ENCODE measurements at regions not wholly inside any gene's neighbourhood (a gene's known extent, or its start where the extent isn't known, plus 50 kb on each side); places are given as distances from the start of the nearest gene placed in this dataset.
"Not testable (repeated sequence)": the region's sequence is repeated elsewhere in the genome, so short reads cannot be mapped to it uniquely, and the experiment has no call there.

- ATAC-seq (no peak), DNase-seq (no peak)
- ChIA-PET CTCF (no interaction called here), POLR2A (no interaction called here)
- H3K27ac Mint-ChIP-seq: no peak overlapping the region
- H3K9me3 Mint-ChIP-seq (ENCODE audit: insufficient read depth): peaks cover 14% of the 10 kb centered on the region
- no peaks in the 10 kb centered on the region for H3K4me1 Mint-ChIP-seq (ENCODE audit: low read depth)
- H3K4me3 Mint-ChIP-seq: no peak overlapping the region
- H3K36me3 Mint-ChIP-seq (ENCODE audit: low read depth): no peaks in the 10 kb centered on the region
- no peaks in the 10 kb centered on the region for H3K27me3 Mint-ChIP-seq (ENCODE audit: low read depth)
These were observed 197.5 kb downstream of the PTN start for GRCh38 chr7:137146012-137146455.

DNA sequence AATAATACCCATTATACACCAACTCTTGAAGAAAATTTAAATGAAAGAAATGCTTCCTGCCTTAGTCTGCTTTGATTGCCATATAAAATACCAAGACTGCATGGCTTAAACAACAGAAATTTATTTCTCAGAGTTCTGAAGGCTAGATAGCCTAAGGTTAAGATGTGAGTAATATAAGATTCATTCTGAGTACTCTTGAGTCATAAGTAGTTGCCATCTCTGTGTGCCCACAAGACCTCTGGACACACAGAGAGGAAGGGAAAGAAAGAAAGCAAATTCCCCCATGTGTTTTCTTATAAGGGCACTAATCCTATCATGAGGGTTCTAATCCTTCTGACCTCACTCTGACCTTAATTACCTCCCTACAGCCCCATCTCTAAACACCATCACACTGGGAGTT, 201.2 kb downstream of the PTN start:
- CTCF ChIA-PET: no interaction called here
- ATAC-seq (no peak), DNase-seq (no peak)
- POLR2A ChIA-PET: no interaction called here
- H3K4me3 Mint-ChIP-seq: no peak overlapping the region
- H3K27ac Mint-ChIP-seq: no peak overlapping the region
- no peaks in the 10 kb centered on the region for H3K27me3 Mint-ChIP-seq (ENCODE audit: low read depth)
- H3K36me3 Mint-ChIP-seq (ENCODE audit: low read depth): no peaks in the 10 kb centered on the region
- peaks cover 22% of the 10 kb centered on the region for H3K9me3 Mint-ChIP-seq (ENCODE audit: insufficient read depth)
- no peaks in the 10 kb centered on the region for H3K4me1 Mint-ChIP-seq (ENCODE audit: low read depth)

DNA sequence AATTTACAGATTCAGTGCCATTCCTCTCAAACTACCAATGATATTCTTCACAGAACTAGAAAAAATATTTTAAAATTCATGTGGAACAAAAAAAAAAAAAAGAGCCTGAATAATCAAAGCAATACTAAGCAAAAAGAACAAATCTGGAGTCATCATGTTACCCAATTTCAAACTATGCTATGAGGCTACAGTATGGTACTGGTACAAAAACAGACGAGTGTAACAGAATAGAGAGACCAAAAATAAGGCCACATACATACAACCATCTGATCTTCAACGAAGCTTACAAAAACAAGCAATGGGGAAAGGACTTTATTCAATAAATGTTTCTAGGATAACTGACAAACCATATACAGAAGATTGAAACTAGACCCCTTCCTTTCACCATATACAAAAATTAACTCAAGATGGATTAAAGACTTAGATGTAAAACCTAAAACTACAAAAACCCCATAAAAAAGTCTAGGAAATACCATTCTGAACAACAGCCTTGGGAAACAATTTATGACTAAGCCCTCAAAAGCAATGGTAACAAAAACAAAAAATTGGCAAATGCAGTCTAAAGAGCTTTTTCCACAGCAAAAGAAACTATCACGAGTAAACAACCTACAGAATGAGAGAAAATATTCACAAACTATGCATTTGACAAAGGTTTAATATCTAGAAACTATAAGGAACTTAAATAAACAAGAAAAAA, 207.7 kb downstream of the PTN start:
- Mint-ChIP-seq H3K4me1 (ENCODE audit: low read depth) (no peaks in the 10 kb centered on the region), H3K4me3 (no peak overlapping the region), H3K27me3 (ENCODE audit: low read depth) (no peaks in the 10 kb centered on the region), H3K9me3 (ENCODE audit: insufficient read depth) (peaks cover 9% of the 10 kb centered on the region), H3K36me3 (ENCODE audit: low read depth) (no peaks in the 10 kb centered on the region), H3K27ac (no peak overlapping the region)
- ChIA-PET CTCF (no interaction called here), POLR2A (no interaction called here)
- DNase-seq: no peak
- ATAC-seq: no peak

GRCh38 chr7:137130751-137131158, 212.8 kb downstream of the PTN start:
- DNase-seq (no peak), ATAC-seq (no peak)
- ChIA-PET POLR2A (no interaction called here), CTCF (no interaction called here)
- Mint-ChIP-seq H3K36me3 (ENCODE audit: low read depth) (no peaks in the 10 kb centered on the region), H3K27me3 (ENCODE audit: low read depth) (no peaks in the 10 kb centered on the region), H3K4me1 (ENCODE audit: low read depth) (no peaks in the 10 kb centered on the region), H3K4me3 (no peak overlapping the region), H3K9me3 (ENCODE audit: insufficient read depth) (peaks cover 10% of the 10 kb centered on the region), H3K27ac (no peak overlapping the region)

DNA sequence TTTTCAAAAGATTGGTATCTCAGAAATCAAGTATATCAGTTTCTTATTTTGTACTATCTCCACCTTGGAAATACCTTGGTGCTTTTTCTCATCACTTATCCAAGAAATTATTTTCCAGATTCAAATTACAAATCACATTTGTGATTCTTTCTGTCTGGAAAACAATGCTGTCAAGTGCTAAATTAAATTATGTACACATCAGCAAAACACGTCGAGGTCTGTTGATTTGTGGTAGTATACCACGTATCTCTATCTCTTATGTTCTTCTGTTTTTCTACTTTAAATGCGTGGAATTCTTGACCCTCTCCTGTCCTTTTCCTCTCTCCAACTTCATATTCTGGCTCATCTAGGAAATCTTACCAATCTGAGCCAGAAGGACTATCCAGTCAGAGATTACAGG, 214.5 kb downstream of the PTN start:
- Mint-ChIP-seq H3K27me3 (ENCODE audit: low read depth) (no peaks in the 10 kb centered on the region), H3K27ac (no peak overlapping the region), H3K4me1 (ENCODE audit: low read depth) (no peaks in the 10 kb centered on the region), H3K4me3 (no peak overlapping the region), H3K36me3 (ENCODE audit: low read depth) (no peaks in the 10 kb centered on the region), H3K9me3 (ENCODE audit: insufficient read depth) (peaks cover 10% of the 10 kb centered on the region)
- ATAC-seq: no peak
- ChIA-PET POLR2A (no interaction called here), CTCF (no interaction called here)
- DNase-seq: no peak

DNA sequence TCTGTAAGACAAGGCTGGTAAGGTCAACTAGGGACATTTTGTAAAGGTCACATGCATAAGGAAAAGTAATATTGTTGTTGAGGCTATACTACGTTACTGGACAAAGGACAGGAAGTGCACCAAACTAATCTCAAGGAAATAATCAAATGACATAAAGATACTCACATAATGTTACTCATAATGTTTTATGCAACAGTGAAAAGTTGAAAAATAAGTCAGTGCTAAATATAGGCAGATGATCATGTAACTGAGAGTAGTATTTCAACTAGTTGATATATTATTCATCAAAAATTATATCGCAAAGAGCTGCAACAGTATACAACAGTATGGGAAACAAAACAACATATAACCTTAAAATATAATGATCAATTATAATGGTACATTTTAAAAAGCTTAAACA, 215.7 kb downstream of the PTN start:
- peaks cover 10% of the 10 kb centered on the region for H3K9me3 Mint-ChIP-seq (ENCODE audit: insufficient read depth)
- no peak for ATAC-seq
- ChIA-PET CTCF (no interaction called here), POLR2A (no interaction called here)
- H3K27ac Mint-ChIP-seq: no peak overlapping the region
- no peak for DNase-seq
- H3K27me3 Mint-ChIP-seq (ENCODE audit: low read depth): no peaks in the 10 kb centered on the region
- no peak overlapping the region for H3K4me3 Mint-ChIP-seq
- H3K4me1 Mint-ChIP-seq (ENCODE audit: low read depth): no peaks in the 10 kb centered on the region
- no peaks in the 10 kb centered on the region for H3K36me3 Mint-ChIP-seq (ENCODE audit: low read depth)

- Mint-ChIP-seq H3K27ac (no peak overlapping the region), H3K9me3 (ENCODE audit: insufficient read depth) (peaks cover 10% of the 10 kb centered on the region), H3K27me3 (ENCODE audit: low read depth) (no peaks in the 10 kb centered on the region), H3K4me3 (no peak overlapping the region), H3K36me3 (ENCODE audit: low read depth) (no peaks in the 10 kb centered on the region), H3K4me1 (ENCODE audit: low read depth) (no peaks in the 10 kb centered on the region)
- DNase-seq: no peak
- POLR2A ChIA-PET: no interaction called here
- CTCF ChIA-PET: no interaction called here
- ATAC-seq: no peak
These were observed 216.5 kb downstream of the PTN start for GRCh38 chr7:137127058-137127457.

DNA sequence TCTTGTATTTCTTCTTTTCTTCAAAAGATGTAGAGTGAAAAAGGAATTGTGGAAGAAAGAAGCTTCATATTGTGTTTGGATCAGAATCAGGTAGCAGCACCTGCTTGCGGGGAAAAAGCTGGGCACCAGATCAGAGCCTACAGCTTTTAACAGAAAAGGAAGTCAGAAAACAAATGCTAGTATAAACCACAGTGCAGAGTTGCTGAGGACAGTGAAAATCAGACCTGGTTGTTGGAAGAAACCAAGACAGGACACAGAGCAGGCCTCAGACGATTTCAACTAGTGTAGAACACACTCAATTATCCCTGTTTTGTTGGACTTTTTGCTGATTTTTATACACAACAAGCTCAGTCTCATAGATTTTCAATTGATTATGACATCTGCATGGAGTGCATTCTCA, 221.4 kb downstream of the PTN start:
- Mint-ChIP-seq H3K4me1 (ENCODE audit: low read depth) (no peaks in the 10 kb centered on the region), H3K4me3 (no peak overlapping the region), H3K9me3 (ENCODE audit: insufficient read depth) (peaks cover 12% of the 10 kb centered on the region), H3K27ac (no peak overlapping the region), H3K27me3 (ENCODE audit: low read depth) (no peaks in the 10 kb centered on the region), H3K36me3 (ENCODE audit: low read depth) (no peaks in the 10 kb centered on the region)
- no peak for ATAC-seq
- no peak for DNase-seq
- POLR2A ChIA-PET: no interaction called here
- CTCF ChIA-PET: no interaction called here

- H3K4me1 Mint-ChIP-seq (ENCODE audit: low read depth): no peaks in the 10 kb centered on the region
- CTCF ChIA-PET: no interaction called here
- no peak for ATAC-seq
These were observed 222.8 kb downstream of the PTN start for GRCh38 chr7:137120690-137121089.

DNA sequence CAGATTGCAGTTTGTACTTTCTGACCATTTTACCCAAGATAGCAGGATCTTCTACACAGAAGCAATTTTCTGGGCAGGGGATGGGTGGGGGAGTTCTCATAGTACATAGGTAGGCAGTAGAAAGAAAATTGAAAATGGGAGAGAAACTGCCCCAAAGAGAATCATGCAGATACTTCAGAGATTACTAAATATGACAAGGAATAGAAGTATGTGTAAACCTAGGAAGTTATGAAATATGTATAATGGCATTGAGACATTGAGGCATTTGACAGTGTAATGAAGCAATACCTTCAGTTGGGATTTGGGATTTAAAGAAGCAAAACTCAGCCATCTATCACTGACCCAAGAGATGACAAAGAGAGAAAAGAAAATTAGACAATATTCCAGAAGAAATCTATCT, 233.0 kb downstream of the PTN start:
- Mint-ChIP-seq H3K4me3 (no peak overlapping the region), H3K27ac (no peak overlapping the region), H3K36me3 (ENCODE audit: low read depth) (no peaks in the 10 kb centered on the region), H3K27me3 (ENCODE audit: low read depth) (no peaks in the 10 kb centered on the region), H3K4me1 (ENCODE audit: low read depth) (no peaks in the 10 kb centered on the region), H3K9me3 (ENCODE audit: insufficient read depth) (peaks cover 11% of the 10 kb centered on the region)
- ChIA-PET CTCF (no interaction called here), POLR2A (no interaction called here)
- no peak for DNase-seq
- ATAC-seq: no peak

More at GRCh38 chr7:137120690-137121089, 222.8 kb downstream of the PTN start:
- Mint-ChIP-seq H3K4me3 (no peak overlapping the region), H3K36me3 (ENCODE audit: low read depth) (no peaks in the 10 kb centered on the region), H3K27me3 (ENCODE audit: low read depth) (no peaks in the 10 kb centered on the region), H3K27ac (no peak overlapping the region), H3K9me3 (ENCODE audit: insufficient read depth) (peaks cover 12% of the 10 kb centered on the region)
- POLR2A ChIA-PET: no interaction called here
- no peak for DNase-seq

DNA sequence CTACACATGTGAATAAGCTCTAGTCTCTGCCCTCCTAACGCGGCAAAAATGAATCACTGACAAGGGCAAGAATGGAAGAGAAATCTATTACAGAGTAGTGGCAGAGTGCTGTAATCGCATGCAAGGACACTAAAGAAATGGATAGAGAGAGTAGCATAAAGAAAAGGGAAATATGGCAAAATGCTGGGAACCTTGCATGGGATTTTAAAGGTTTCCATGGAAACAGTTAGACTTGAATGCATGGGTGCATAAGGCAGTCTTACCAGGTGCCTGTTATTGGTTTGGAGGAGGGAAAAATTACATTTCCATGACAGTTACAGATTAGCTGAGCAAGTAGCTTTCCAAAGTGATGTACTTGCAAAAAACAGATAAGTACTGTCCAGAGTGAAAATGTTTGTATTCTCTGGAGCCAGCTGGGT, 233.4 kb downstream of the PTN start:
- no peak for ATAC-seq
- Mint-ChIP-seq H3K9me3 (ENCODE audit: insufficient read depth) (peaks cover 11% of the 10 kb centered on the region), H3K27ac (no peak overlapping the region), H3K4me3 (no peak overlapping the region), H3K4me1 (ENCODE audit: low read depth) (no peaks in the 10 kb centered on the region), H3K27me3 (ENCODE audit: low read depth) (no peaks in the 10 kb centered on the region), H3K36me3 (ENCODE audit: low read depth) (no peaks in the 10 kb centered on the region)
- DNase-seq: no peak
- CTCF ChIA-PET: no interaction called here
- POLR2A ChIA-PET: no interaction called here

DNA sequence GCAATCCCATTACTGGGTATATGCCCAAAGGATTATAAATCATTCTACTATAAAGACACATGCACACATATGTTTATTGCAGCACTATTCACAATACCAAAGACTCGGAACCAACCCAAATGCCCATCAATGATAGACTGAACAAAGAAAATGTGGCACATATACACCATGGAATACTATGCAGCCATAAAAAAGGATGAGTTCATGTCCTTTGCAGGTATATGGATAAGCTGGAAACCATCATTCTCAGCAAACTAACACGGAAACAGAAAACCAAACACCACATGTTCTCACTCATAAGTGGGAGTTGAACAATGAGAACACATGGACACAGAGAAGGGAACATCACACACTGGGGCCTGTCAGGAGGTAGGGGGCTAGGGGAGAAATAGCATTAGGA, 235.7 kb downstream of the PTN start:
- H3K36me3 Mint-ChIP-seq (ENCODE audit: low read depth); H3K4me1 Mint-ChIP-seq (ENCODE audit: low read depth); H3K27ac Mint-ChIP-seq; ATAC-seq; H3K4me3 Mint-ChIP-seq; CTCF ChIA-PET; POLR2A ChIA-PET; H3K27me3 Mint-ChIP-seq (ENCODE audit: low read depth); DNase-seq: not testable (repeated sequence)
- H3K9me3 Mint-ChIP-seq (ENCODE audit: insufficient read depth): peaks cover 11% of the 10 kb centered on the region

DNA sequence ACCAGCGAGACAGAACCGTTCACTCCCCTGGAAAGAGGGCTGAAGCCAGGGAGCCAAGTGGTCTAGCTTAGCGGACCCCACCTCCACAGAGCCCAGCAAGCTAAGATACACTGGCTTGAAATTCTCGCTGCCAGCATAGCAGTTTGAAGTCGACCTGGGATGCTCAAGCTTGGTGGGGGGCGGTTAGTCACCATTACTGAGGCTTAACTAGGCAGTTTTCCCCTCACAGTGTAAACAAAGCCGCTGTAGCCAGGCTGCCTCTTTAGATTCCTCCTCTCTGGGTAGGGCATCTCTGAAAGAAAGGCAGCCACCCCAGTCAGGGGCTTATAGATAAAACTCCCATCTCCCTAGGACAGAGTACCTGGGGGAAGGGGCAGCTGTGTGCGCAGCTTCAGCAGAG, 235.1 kb downstream of the CHRM2 start:
- H3K36me3 Mint-ChIP-seq (ENCODE audit: low read depth); POLR2A ChIA-PET; H3K27me3 Mint-ChIP-seq (ENCODE audit: low read depth); DNase-seq; ATAC-seq; H3K4me3 Mint-ChIP-seq; CTCF ChIA-PET; H3K27ac Mint-ChIP-seq; H3K4me1 Mint-ChIP-seq (ENCODE audit: low read depth): not testable (repeated sequence)
- H3K9me3 Mint-ChIP-seq (ENCODE audit: insufficient read depth): peaks cover 16% of the 10 kb centered on the region

Data from activated CD8-positive, alpha-beta T cell treated with anti-CD3 and anti-CD28 coated beads, Interleukin-2, amount 10 ng/mL, durations not matched to agents 7 days and 5 days (primary cell).